Lower lobe of right lung (tissue), 2 donors: ENCODE measurements at regions not wholly inside any gene's neighbourhood (a gene's known extent, or its start where the extent isn't known, plus 50 kb on each side); places are given as distances from the start of the nearest gene placed in this dataset.

Experiments used
- ATAC-seq, 2 donors: fragments of 200-7000 bp; cut with Tn5 transposase; one replicate each; pipeline ENCODE4 v1.9.1; 2020 to 2022; ENCODE audit warnings: mild to moderate bottlenecking in 2 of 2, moderate library complexity in 2 of 2
- DNase-seq: peaks from one replicate; pipeline ENCODE4 v3.0.0-alpha.2; 2020
- H3K27ac ChIP-seq: fragments of 200-600 bp; one replicate; pipeline ENCODE4 v1.8.0; 2022
- H3K27me3 ChIP-seq: fragments of 200-600 bp; one replicate; pipeline ENCODE4 v1.8.0; 2022; ENCODE audit warnings: low read depth
- H3K36me3 ChIP-seq: fragments of 200-600 bp; one replicate; pipeline ENCODE4 v1.8.0; 2022; ENCODE audit warnings: mild to moderate bottlenecking
- H3K4me1 ChIP-seq: fragments of 200-600 bp; one replicate; pipeline ENCODE4 v1.8.0; 2022
- H3K4me3 ChIP-seq: fragments of 200-600 bp; one replicate; pipeline ENCODE4 v1.8.0; 2022; ENCODE audit warnings: mild to moderate bottlenecking
- H3K9me3 ChIP-seq: fragments of 200-600 bp; one replicate; pipeline ENCODE4 v1.8.0; 2022
- CTCF ChIP-seq: fragments of 200-600 bp; IDR thresholded peaks from one replicate; pipeline ENCODE4 v1.8.0; 2022; ENCODE audit warnings: antibody characterized with exemption, mild to moderate bottlenecking
- intact Hi-C: fragments of 100-400 bp; cut with DNase I; formaldehyde crosslinking; loops from one replicate; pipeline ENCODE4 v1.11.0; 2022
- donor health status: DM: no; HTN: yes; CAD: no; lungs with severe emphysema.

GRCh38 chr17:15090533-15090932, 174.6 kb downstream of the PMP22 start:
- H3K27ac ChIP-seq, result no peak overlapping the region
- intact Hi-C loops, result no loop called here
- no peaks in the 10 kb centered on the region for H3K4me1 ChIP-seq
- H3K9me3 ChIP-seq, result no peaks in the 10 kb centered on the region
- H3K27me3 ChIP-seq, result no peaks in the 10 kb centered on the region
- no peak for TF ChIP-seq CTCF
- ATAC-seq (no peak), DNase-seq (no peak)
- no peaks in the 10 kb centered on the region for H3K36me3 ChIP-seq
- no peak overlapping the region for H3K4me3 ChIP-seq

GRCh38 chr17:15087946-15088345, 177.2 kb downstream of the PMP22 start:
- intact Hi-C loops, result no loop called here
- Histone ChIP-seq H3K4me3 (no peak overlapping the region), H3K27me3 (no peaks in the 10 kb centered on the region), H3K36me3 (no peaks in the 10 kb centered on the region), H3K27ac (no peak overlapping the region), H3K9me3 (no peaks in the 10 kb centered on the region), H3K4me1 (no peaks in the 10 kb centered on the region)
- DNase-seq (no peak), ATAC-seq (no peak)
- TF ChIP-seq CTCF, result no peak

GRCh38 chr17:15086776-15087295, 178.3 kb downstream of the PMP22 start:
- H3K4me1 ChIP-seq, result no peaks in the 10 kb centered on the region
- DNase-seq, result no peak
- no peaks in the 10 kb centered on the region for H3K9me3 ChIP-seq
- H3K27ac ChIP-seq, result no peak overlapping the region
- H3K4me3 ChIP-seq, result no peak overlapping the region
- H3K27me3 ChIP-seq, result no peaks in the 10 kb centered on the region
- intact Hi-C loops, result no loop called here
- no peak for TF ChIP-seq CTCF
- no peaks in the 10 kb centered on the region for H3K36me3 ChIP-seq
- ATAC-seq, result no peak

- DNase-seq (no peak), ATAC-seq (no peak)
- H3K4me1 ChIP-seq, result no peaks in the 10 kb centered on the region
- H3K4me3 ChIP-seq, result no peak overlapping the region
- intact Hi-C loops, result no loop called here
- no peak overlapping the region for H3K27ac ChIP-seq
- no peaks in the 10 kb centered on the region for H3K9me3 ChIP-seq
- H3K36me3 ChIP-seq, result no peaks in the 10 kb centered on the region
- no peaks in the 10 kb centered on the region for H3K27me3 ChIP-seq
- no peak for TF ChIP-seq CTCF
Observed at GRCh38 chr17:15085890-15086677, 179.0 kb downstream of the PMP22 start.

- H3K36me3 ChIP-seq, result no peaks in the 10 kb centered on the region
- no peak overlapping the region for H3K4me3 ChIP-seq
- no peaks in the 10 kb centered on the region for H3K4me1 ChIP-seq
- no peaks in the 10 kb centered on the region for H3K9me3 ChIP-seq
- H3K27ac ChIP-seq, result no peak overlapping the region
- ATAC-seq, result no peak
- no peak for TF ChIP-seq CTCF
- H3K27me3 ChIP-seq, result no peaks in the 10 kb centered on the region
- intact Hi-C loops, result no loop called here
- no peak for DNase-seq
Observed at GRCh38 chr17:15083225-15083624, 181.9 kb downstream of the PMP22 start.
